ENCODE measurements at regions not wholly inside any gene's neighbourhood (a gene's known extent, or its start where the extent isn't known, plus 50 kb on each side); places are given as distances from the start of the nearest gene placed in this dataset.
A peak's percentile ranks its signal among the peaks of the same experiment; 100 is the strongest.

- H3K27ac ChIP-seq, result no peak overlapping the region
- H3K36me3 ChIP-seq, result no peaks in the 10 kb centered on the region
- H3K9me3 ChIP-seq, result no peaks in the 10 kb centered on the region
- DNase-seq (ENCODE audit: low spot score in 2 of 2), result no peak
- WGBS, result 79% methylated on average over 6 of the region's 6 CpGs
- H3K4me1 ChIP-seq, result peaks cover 15% of the 10 kb centered on the region
- H3K27me3 ChIP-seq, result no peaks in the 10 kb centered on the region
- TF ChIP-seq EP300 (IDR thresholded peaks at IDR 0.05), result no peak
- no peak for TF ChIP-seq POLR2AphosphoS5 (IDR thresholded peaks at IDR 0.05)
- TF ChIP-seq CTCF (IDR thresholded peaks at IDR 0.05), result no peak
- TF ChIP-seq POLR2A (IDR thresholded peaks at IDR 0.05), result no peak
- no peak overlapping the region for H3K4me3 ChIP-seq
Observed at GRCh38 chr6:108779536-108780275, 68.5 kb upstream of the ARMC2 start.

- TF ChIP-seq POLR2A (IDR thresholded peaks at IDR 0.05), result no peak
- no peak for TF ChIP-seq CTCF (IDR thresholded peaks at IDR 0.05)
- TF ChIP-seq POLR2AphosphoS5 (IDR thresholded peaks at IDR 0.05), result no peak
- no peak for TF ChIP-seq EP300 (IDR thresholded peaks at IDR 0.05)
- 84% methylated on average over 6 of the region's 6 CpGs for WGBS
- DNase-seq (ENCODE audit: low spot score in 2 of 2), result no peak
- H3K4me1 ChIP-seq, result peaks cover 15% of the 10 kb centered on the region
- no peak overlapping the region for H3K27ac ChIP-seq
- no peaks in the 10 kb centered on the region for H3K9me3 ChIP-seq
- no peaks in the 10 kb centered on the region for H3K27me3 ChIP-seq
- no peak overlapping the region for H3K4me3 ChIP-seq
- H3K36me3 ChIP-seq, result no peaks in the 10 kb centered on the region
Observed at GRCh38 chr6:108780784-108781183, 67.4 kb upstream of the ARMC2 start.

GRCh38 chr6:108781419-108782100 lies 66.7 kb upstream of the ARMC2 start:
- Histone ChIP-seq H3K36me3 (no peaks in the 10 kb centered on the region), H3K4me3 (peak overlapping the region; percentile 44), H3K9me3 (no peaks in the 10 kb centered on the region), H3K27ac (no peak overlapping the region), H3K4me1 (peaks cover 15% of the 10 kb centered on the region), H3K27me3 (no peaks in the 10 kb centered on the region)
- no peak for TF ChIP-seq POLR2A (IDR thresholded peaks at IDR 0.05)
- no peak for TF ChIP-seq POLR2AphosphoS5 (IDR thresholded peaks at IDR 0.05)
- TF ChIP-seq CTCF (IDR thresholded peaks at IDR 0.05), result no peak
- no peak for TF ChIP-seq EP300 (IDR thresholded peaks at IDR 0.05)
- 27% methylated on average over 12 of the region's 13 CpGs for WGBS
- no peak for DNase-seq (ENCODE audit: low spot score in 2 of 2)

GRCh38 chr6:108782179-108783041 lies 65.8 kb upstream of the ARMC2 start:
- TF ChIP-seq EP300 (IDR thresholded peaks at IDR 0.05) (no peak), POLR2AphosphoS5 (IDR thresholded peaks at IDR 0.05) (peak in 1 of 3 donors; percentile 60), CTCF (IDR thresholded peaks at IDR 0.05) (peak; percentile 61 to 66)
- Histone ChIP-seq H3K4me3 (peak overlapping the region; percentile 44), H3K27me3 (no peaks in the 10 kb centered on the region), H3K4me1 (peaks cover 15% of the 10 kb centered on the region), H3K27ac (no peak overlapping the region), H3K36me3 (no peaks in the 10 kb centered on the region), H3K9me3 (no peaks in the 10 kb centered on the region)
- 3% methylated on average over 22 of the region's 22 CpGs for WGBS
- peak; percentile 84 to 86 for DNase-seq (ENCODE audit: low spot score in 2 of 2)

- Histone ChIP-seq H3K4me1 (peaks cover 15% of the 10 kb centered on the region), H3K36me3 (no peaks in the 10 kb centered on the region), H3K27ac (no peak overlapping the region), H3K4me3 (no peak overlapping the region), H3K9me3 (no peaks in the 10 kb centered on the region), H3K27me3 (no peaks in the 10 kb centered on the region)
- TF ChIP-seq EP300 (IDR thresholded peaks at IDR 0.05) (no peak), POLR2A (IDR thresholded peaks at IDR 0.05) (no peak), POLR2AphosphoS5 (IDR thresholded peaks at IDR 0.05) (no peak), CTCF (IDR thresholded peaks at IDR 0.05) (no peak)
- DNase-seq (ENCODE audit: low spot score in 2 of 2), result no peak
- WGBS, result 89% methylated on average over 7 of the region's 7 CpGs
Observed at GRCh38 chr6:108785653-108786052, 62.6 kb upstream of the ARMC2 start.
